ENCODE measurements at regions not wholly inside any gene's neighbourhood (a gene's known extent, or its start where the extent isn't known, plus 50 kb on each side); places are given as distances from the start of the nearest gene placed in this dataset.

GRCh38 chrX:3169421-3169820 is 128.2 kb downstream of the ARSF start:
- H3K79me2 ChIP-seq (ENCODE audit: control insufficient read depth, insufficient read depth, low read length), result no peaks in the 10 kb centered on the region
- no peaks in the 10 kb centered on the region for H3K4me1 ChIP-seq (ENCODE audit: control insufficient read depth, extremely low read depth, insufficient read depth, low read length)
- H3K9ac ChIP-seq (ENCODE audit: control insufficient read depth, extremely low read depth, insufficient read depth, low read length), result no peak overlapping the region
- FAIRE-seq (no peak), DNase-seq (ENCODE audit: low read depth, low spot score) (no peak)
- no peak overlapping the region for H3K27ac ChIP-seq (ENCODE audit: control insufficient read depth, insufficient read depth, low read length)
- H3K36me3 ChIP-seq (ENCODE audit: control insufficient read depth in 2 of 2, extremely low read depth in 1 of 2, insufficient read depth in 2 of 2, low read length in 2 of 2), result no peaks in the 10 kb centered on the region
- no peaks in the 10 kb centered on the region for H3K9me3 ChIP-seq (ENCODE audit: control insufficient read depth, low read depth, low read length)
- no peaks in the 10 kb centered on the region for H4K20me1 ChIP-seq (ENCODE audit: control insufficient read depth, extremely low read depth, insufficient read depth, low read length)
- no peaks in the 10 kb centered on the region for H3K27me3 ChIP-seq (ENCODE audit: control insufficient read depth, extremely low read depth, insufficient read depth, low read length)
- TF ChIP-seq EZH2 (IDR thresholded peaks at IDR 0.05; ENCODE audit: low read length), result no peak
- TF ChIP-seq CTCF (optimal IDR thresholded peaks at IDR 0.05 in 1 of 3, IDR thresholded peaks at IDR 0.05 in 1 of 3, conservative IDR thresholded peaks at IDR 0.05 in 1 of 3; ENCODE audit: extremely low read depth in 1 of 3, insufficient read depth in 2 of 3, low read length in 3 of 3), result no peak
- no peaks in the 10 kb centered on the region for H3K9me1 ChIP-seq (ENCODE audit: control insufficient read depth, extremely low read depth, insufficient read depth, low read length)
- H3K4me3 ChIP-seq (ENCODE audit: control insufficient read depth in 2 of 3, extremely low read depth in 1 of 3, insufficient read depth in 2 of 3, low read depth in 1 of 3, low read length in 3 of 3), result no peak overlapping the region
- H2AFZ ChIP-seq (ENCODE audit: control insufficient read depth, low read length), result no peak overlapping the region
- dilution Hi-C loops (cut with MboI; ENCODE audit: extremely low pct_ligation_motif_present, low sequenced_read_pairs), result no loop called here
- H3K4me2 ChIP-seq (ENCODE audit: control insufficient read depth, extremely low read depth, insufficient read depth, low read depth, low read length), result no peak overlapping the region

GRCh38 chrX:3167771-3168170 is 126.5 kb downstream of the ARSF start:
- no peak overlapping the region for H3K4me3 ChIP-seq (ENCODE audit: control insufficient read depth in 2 of 3, extremely low read depth in 1 of 3, insufficient read depth in 2 of 3, low read depth in 1 of 3, low read length in 3 of 3)
- dilution Hi-C loops (cut with MboI; ENCODE audit: extremely low pct_ligation_motif_present, low sequenced_read_pairs), result no loop called here
- FAIRE-seq, result no peak
- H2AFZ ChIP-seq (ENCODE audit: control insufficient read depth, low read length), result no peak overlapping the region
- H3K27me3 ChIP-seq (ENCODE audit: control insufficient read depth, extremely low read depth, insufficient read depth, low read length), result no peaks in the 10 kb centered on the region
- no peaks in the 10 kb centered on the region for H3K79me2 ChIP-seq (ENCODE audit: control insufficient read depth, insufficient read depth, low read length)
- no peaks in the 10 kb centered on the region for H3K9me3 ChIP-seq (ENCODE audit: control insufficient read depth, low read depth, low read length)
- no peak for TF ChIP-seq EZH2 (IDR thresholded peaks at IDR 0.05; ENCODE audit: low read length)
- TF ChIP-seq CTCF (optimal IDR thresholded peaks at IDR 0.05 in 1 of 3, IDR thresholded peaks at IDR 0.05 in 1 of 3, conservative IDR thresholded peaks at IDR 0.05 in 1 of 3; ENCODE audit: extremely low read depth in 1 of 3, insufficient read depth in 2 of 3, low read length in 3 of 3), result no peak
- H3K9ac ChIP-seq (ENCODE audit: control insufficient read depth, extremely low read depth, insufficient read depth, low read length), result no peak overlapping the region
- H3K36me3 ChIP-seq (ENCODE audit: control insufficient read depth in 2 of 2, extremely low read depth in 1 of 2, insufficient read depth in 2 of 2, low read length in 2 of 2), result no peaks in the 10 kb centered on the region
- no peaks in the 10 kb centered on the region for H4K20me1 ChIP-seq (ENCODE audit: control insufficient read depth, extremely low read depth, insufficient read depth, low read length)
- H3K9me1 ChIP-seq (ENCODE audit: control insufficient read depth, extremely low read depth, insufficient read depth, low read length), result no peaks in the 10 kb centered on the region
- no peaks in the 10 kb centered on the region for H3K4me1 ChIP-seq (ENCODE audit: control insufficient read depth, extremely low read depth, insufficient read depth, low read length)
- H3K27ac ChIP-seq (ENCODE audit: control insufficient read depth, insufficient read depth, low read length), result no peak overlapping the region
- DNase-seq (ENCODE audit: low read depth, low spot score), result no peak
- no peak overlapping the region for H3K4me2 ChIP-seq (ENCODE audit: control insufficient read depth, extremely low read depth, insufficient read depth, low read depth, low read length)
